Kidney (tissue), 13 donors: ENCODE measurements at regions not wholly inside any gene's neighbourhood (a gene's known extent, or its start where the extent isn't known, plus 50 kb on each side); places are given as distances from the start of the nearest gene placed in this dataset.

Experiments
- DNase-seq, 5 donors: peaks; one replicate each; pipeline ENCODE4 v3.0.0-alpha.2; 2013 to 2020
- FAIRE-seq: peaks from 2 replicates; lab custom pipeline; 2012; peaks lifted over from hg19 to GRCh38; lab: Jason Lieb, UNC
- H3K27ac ChIP-seq, 2 donors: one replicate each; pipeline ENCODE4 v1.7.0; 2013; ENCODE audit warnings: low read depth in 2 of 2, low read length in 2 of 2, inconsistent platforms in 1 of 2
- H3K27me3 ChIP-seq: one replicate; pipeline ENCODE4 v1.7.1; 2013; ENCODE audit warnings: low read length, inconsistent platforms; ENCODE audit not compliant: control insufficient read depth, insufficient read depth
- H3K36me3 ChIP-seq, 3 donors: one replicate each; pipeline versions ENCODE4 v1.7.0 to v1.7.1; 2013; ENCODE audit warnings: low read length in 3 of 3, control low read depth in 1 of 3, inconsistent platforms in 1 of 3; ENCODE audit not compliant: insufficient read depth in 3 of 3, control insufficient read depth in 2 of 3
- H3K4me1 ChIP-seq, 3 donors: one replicate each; pipeline versions ENCODE4 v1.7.0 to v1.7.1; 2013; ENCODE audit warnings: low read length in 3 of 3, inconsistent platforms in 1 of 3, low read depth in 1 of 3; ENCODE audit not compliant: control insufficient read depth in 2 of 3, insufficient read depth in 2 of 3
- H3K4me3 ChIP-seq, 3 donors: one replicate each; pipeline versions ENCODE4 v1.7.0 to v1.8.1; 2013; ENCODE audit warnings: low read length in 3 of 3, control low read depth in 1 of 3, inconsistent platforms in 1 of 3
- H3K9ac ChIP-seq, 3 donors: one replicate each; pipeline versions ENCODE4 v1.7.0 to v1.7.1; 2013; ENCODE audit warnings: low read length in 3 of 3, control low read depth in 1 of 3, inconsistent platforms in 1 of 3
- H3K9me3 ChIP-seq, 3 donors: one replicate each; pipeline versions ENCODE4 v1.7.0 to v1.7.1; 2013; ENCODE audit warnings: low read length in 3 of 3, control low read depth in 1 of 3, inconsistent platforms in 1 of 3; ENCODE audit not compliant: control insufficient read depth in 2 of 3, insufficient read depth in 1 of 3
- CTCF ChIP-seq: IDR thresholded peaks from 3 replicates; pipeline ENCODE4 v1.5.1; 2012; ENCODE audit warnings: mild to moderate bottlenecking, moderate library complexity, borderline replicate concordance; ENCODE audit not compliant: insufficient read depth; ENCODE audit errors: extremely low read depth
- intact Hi-C: fragments of 100-400 bp; cut with DNase I; formaldehyde crosslinking; loops from one replicate; pipeline ENCODE4 v1.11.1; 2022
- donor health status: control.
- donor health status: control.
- donor health status: control.
- donor health status: control.
- donor health status: control.
- donor health status: DM: yes; HTN: yes; CAD: no.
- donor health status: Normal renal cell carcinoma (clear cell type).

GRCh38 chr10:16304311-16304710, 132.5 kb upstream of the PTER start:
- intact Hi-C loops = no loop called here
- TF ChIP-seq CTCF = no peak
- no peak overlapping the region for H3K27ac ChIP-seq

GRCh38 chr10:16310440-16310839, 126.4 kb upstream of the PTER start:
- no peak for TF ChIP-seq CTCF
- no peak for DNase-seq
- Histone ChIP-seq H3K9ac (no peak overlapping the region), H3K27ac (no peak overlapping the region), H3K9me3 (peaks cover 0 to 4% (median 0%) of the 10 kb centered on the region in 3 donors), H3K36me3 (no peaks in the 10 kb centered on the region), H3K4me3 (no peak overlapping the region), H3K27me3 (no peaks in the 10 kb centered on the region), H3K4me1 (no peaks in the 10 kb centered on the region)
- intact Hi-C loops = no loop called here
- FAIRE-seq = no peak

More at GRCh38 chr10:16304311-16304710, 132.5 kb upstream of the PTER start:
- no peak for FAIRE-seq
- Histone ChIP-seq H3K9me3 (no peaks in the 10 kb centered on the region), H3K27me3 (no peaks in the 10 kb centered on the region), H3K4me1 (no peaks in the 10 kb centered on the region), H3K4me3 (no peak overlapping the region), H3K9ac (no peak overlapping the region), H3K36me3 (no peaks in the 10 kb centered on the region)
- DNase-seq = no peak

- FAIRE-seq (no peak), DNase-seq (no peak)
- Histone ChIP-seq H3K27ac (no peak overlapping the region), H3K9me3 (peaks cover 0 to 4% (median 0%) of the 10 kb centered on the region in 3 donors), H3K27me3 (no peaks in the 10 kb centered on the region), H3K36me3 (no peaks in the 10 kb centered on the region), H3K4me3 (no peak overlapping the region), H3K9ac (no peak overlapping the region), H3K4me1 (no peaks in the 10 kb centered on the region)
- intact Hi-C loops = no loop called here
- no peak for TF ChIP-seq CTCF
These were observed 122.6 kb upstream of the PTER start for GRCh38 chr10:16314259-16314658.

GRCh38 chr10:16316733-16317390, 119.9 kb upstream of the PTER start:
- DNase-seq (no peak), FAIRE-seq (no peak)
- no peak overlapping the region for H3K9ac ChIP-seq
- H3K27me3 ChIP-seq = no peaks in the 10 kb centered on the region
- intact Hi-C loops = no loop called here
- H3K4me1 ChIP-seq = no peaks in the 10 kb centered on the region
- H3K9me3 ChIP-seq = no peaks in the 10 kb centered on the region
- H3K4me3 ChIP-seq = no peak overlapping the region
- H3K36me3 ChIP-seq = no peaks in the 10 kb centered on the region
- no peak overlapping the region for H3K27ac ChIP-seq
- TF ChIP-seq CTCF = no peak
